ENCODE measurements at regions not wholly inside any gene's neighbourhood (a gene's known extent, or its start where the extent isn't known, plus 50 kb on each side); places are given as distances from the start of the nearest gene placed in this dataset.
A peak's percentile ranks its signal among the peaks of the same experiment; 100 is the strongest.

- no peak overlapping the region for H3K9ac ChIP-seq (ENCODE audit: low read length)
- no peak overlapping the region for H3K4me2 ChIP-seq (ENCODE audit: low read depth, low read length, poor library complexity, severe bottlenecking)
Measured at GRCh38 chr7:7114575-7115291, 67.6 kb upstream of the C1GALT1 start.

GRCh38 chr7:7117935-7118586 lies 64.3 kb upstream of the C1GALT1 start:
- H4K20me1 ChIP-seq (ENCODE audit: insufficient read depth, low read depth, low read length) = no peaks in the 10 kb centered on the region
- H3K9me3 ChIP-seq (ENCODE audit: low read length) = no peaks in the 10 kb centered on the region
- H3K79me2 ChIP-seq (ENCODE audit: low read length) = no peaks in the 10 kb centered on the region
- no peaks in the 10 kb centered on the region for H3K4me1 ChIP-seq (ENCODE audit: low read length)
- no peak overlapping the region for H3K4me2 ChIP-seq (ENCODE audit: low read depth, low read length, poor library complexity, severe bottlenecking)
- H3K9ac ChIP-seq (ENCODE audit: low read length) = no peak overlapping the region
- no peak overlapping the region for H3K4me3 ChIP-seq (ENCODE audit: low read length)
- no peaks in the 10 kb centered on the region for H3K27me3 ChIP-seq (ENCODE audit: low read length)
- DNase-seq = no peak
- no peak overlapping the region for H3K27ac ChIP-seq (ENCODE audit: low read length)
- H3K36me3 ChIP-seq (ENCODE audit: insufficient read depth, low read length) = no peaks in the 10 kb centered on the region
- H3K9me2 ChIP-seq (replicated peaks; ENCODE audit: insufficient read depth, low read length) = no peaks in the 10 kb centered on the region
- no peak overlapping the region for H2AFZ ChIP-seq (ENCODE audit: low read length)

More at GRCh38 chr7:7114575-7115291, 67.6 kb upstream of the C1GALT1 start:
- Histone ChIP-seq H3K27ac (ENCODE audit: low read length) (no peak overlapping the region), H3K36me3 (ENCODE audit: insufficient read depth, low read length) (no peaks in the 10 kb centered on the region), H3K9me3 (ENCODE audit: low read length) (no peaks in the 10 kb centered on the region), H3K79me2 (ENCODE audit: low read length) (no peaks in the 10 kb centered on the region), H2AFZ (ENCODE audit: low read length) (no peak overlapping the region), H3K4me1 (ENCODE audit: low read length) (no peaks in the 10 kb centered on the region), H3K9me2 (replicated peaks; ENCODE audit: insufficient read depth, low read length) (no peaks in the 10 kb centered on the region), H3K4me3 (ENCODE audit: low read length) (no peak overlapping the region), H4K20me1 (ENCODE audit: insufficient read depth, low read depth, low read length) (no peaks in the 10 kb centered on the region), H3K27me3 (ENCODE audit: low read length) (no peaks in the 10 kb centered on the region)
- no peak for DNase-seq

- Histone ChIP-seq H3K36me3 (ENCODE audit: insufficient read depth, low read length) (no peaks in the 10 kb centered on the region), H4K20me1 (ENCODE audit: insufficient read depth, low read depth, low read length) (no peaks in the 10 kb centered on the region), H3K4me2 (ENCODE audit: low read depth, low read length, poor library complexity, severe bottlenecking) (no peak overlapping the region), H3K79me2 (ENCODE audit: low read length) (no peaks in the 10 kb centered on the region), H3K27ac (ENCODE audit: low read length) (no peak overlapping the region), H2AFZ (ENCODE audit: low read length) (no peak overlapping the region), H3K4me1 (ENCODE audit: low read length) (no peaks in the 10 kb centered on the region), H3K27me3 (ENCODE audit: low read length) (no peaks in the 10 kb centered on the region), H3K9me2 (replicated peaks; ENCODE audit: insufficient read depth, low read length) (no peaks in the 10 kb centered on the region), H3K9me3 (ENCODE audit: low read length) (no peaks in the 10 kb centered on the region), H3K9ac (ENCODE audit: low read length) (no peak overlapping the region), H3K4me3 (ENCODE audit: low read length) (no peak overlapping the region)
- no peak for DNase-seq
Measured at GRCh38 chr7:7118822-7119221, 63.5 kb upstream of the C1GALT1 start.

- DNase-seq = peak; percentile 29
- Histone ChIP-seq H3K9ac (ENCODE audit: low read length) (no peak overlapping the region), H3K4me1 (ENCODE audit: low read length) (no peaks in the 10 kb centered on the region), H3K36me3 (ENCODE audit: insufficient read depth, low read length) (no peaks in the 10 kb centered on the region), H3K9me2 (replicated peaks; ENCODE audit: insufficient read depth, low read length) (no peaks in the 10 kb centered on the region), H2AFZ (ENCODE audit: low read length) (no peak overlapping the region), H3K27me3 (ENCODE audit: low read length) (no peaks in the 10 kb centered on the region), H4K20me1 (ENCODE audit: insufficient read depth, low read depth, low read length) (no peaks in the 10 kb centered on the region), H3K9me3 (ENCODE audit: low read length) (no peaks in the 10 kb centered on the region), H3K27ac (ENCODE audit: low read length) (no peak overlapping the region), H3K79me2 (ENCODE audit: low read length) (no peaks in the 10 kb centered on the region), H3K4me2 (ENCODE audit: low read depth, low read length, poor library complexity, severe bottlenecking) (no peak overlapping the region), H3K4me3 (ENCODE audit: low read length) (no peak overlapping the region)
Measured at GRCh38 chr7:7119729-7120128, 62.6 kb upstream of the C1GALT1 start.

- no peak overlapping the region for H2AFZ ChIP-seq (ENCODE audit: low read length)
Measured at GRCh38 chr7:7122033-7122478, 60.3 kb upstream of the C1GALT1 start.

GRCh38 chr7:7122701-7123281 lies 59.6 kb upstream of the C1GALT1 start:
- Histone ChIP-seq H3K27ac (ENCODE audit: low read length) (no peak overlapping the region), H4K20me1 (ENCODE audit: insufficient read depth, low read depth, low read length) (no peaks in the 10 kb centered on the region), H3K27me3 (ENCODE audit: low read length) (no peaks in the 10 kb centered on the region), H3K9ac (ENCODE audit: low read length) (no peak overlapping the region), H2AFZ (ENCODE audit: low read length) (no peak overlapping the region), H3K9me3 (ENCODE audit: low read length) (no peaks in the 10 kb centered on the region), H3K9me2 (replicated peaks; ENCODE audit: insufficient read depth, low read length) (no peaks in the 10 kb centered on the region), H3K4me3 (ENCODE audit: low read length) (no peak overlapping the region), H3K79me2 (ENCODE audit: low read length) (no peaks in the 10 kb centered on the region), H3K36me3 (ENCODE audit: insufficient read depth, low read length) (no peaks in the 10 kb centered on the region), H3K4me1 (ENCODE audit: low read length) (no peaks in the 10 kb centered on the region), H3K4me2 (ENCODE audit: low read depth, low read length, poor library complexity, severe bottlenecking) (no peak overlapping the region)
- DNase-seq = no peak

More at GRCh38 chr7:7122033-7122478, 60.3 kb upstream of the C1GALT1 start:
- Histone ChIP-seq H4K20me1 (ENCODE audit: insufficient read depth, low read depth, low read length) (no peaks in the 10 kb centered on the region), H3K4me3 (ENCODE audit: low read length) (no peak overlapping the region), H3K27me3 (ENCODE audit: low read length) (no peaks in the 10 kb centered on the region), H3K79me2 (ENCODE audit: low read length) (no peaks in the 10 kb centered on the region), H3K36me3 (ENCODE audit: insufficient read depth, low read length) (no peaks in the 10 kb centered on the region), H3K4me2 (ENCODE audit: low read depth, low read length, poor library complexity, severe bottlenecking) (no peak overlapping the region), H3K9me3 (ENCODE audit: low read length) (no peaks in the 10 kb centered on the region), H3K4me1 (ENCODE audit: low read length) (no peaks in the 10 kb centered on the region), H3K27ac (ENCODE audit: low read length) (no peak overlapping the region), H3K9ac (ENCODE audit: low read length) (no peak overlapping the region), H3K9me2 (replicated peaks; ENCODE audit: insufficient read depth, low read length) (no peaks in the 10 kb centered on the region)
- no peak for DNase-seq

- no peaks in the 10 kb centered on the region for H3K9me2 ChIP-seq (replicated peaks; ENCODE audit: insufficient read depth, low read length)
Measured at GRCh38 chr7:7125963-7126362, 56.4 kb upstream of the C1GALT1 start.

GRCh38 chr7:7127773-7128172 lies 54.6 kb upstream of the C1GALT1 start:
- Histone ChIP-seq H3K27me3 (ENCODE audit: low read length) (no peaks in the 10 kb centered on the region), H4K20me1 (ENCODE audit: insufficient read depth, low read depth, low read length) (no peaks in the 10 kb centered on the region), H3K9ac (ENCODE audit: low read length) (no peak overlapping the region), H2AFZ (ENCODE audit: low read length) (no peak overlapping the region), H3K27ac (ENCODE audit: low read length) (no peak overlapping the region), H3K79me2 (ENCODE audit: low read length) (no peaks in the 10 kb centered on the region), H3K9me2 (replicated peaks; ENCODE audit: insufficient read depth, low read length) (no peaks in the 10 kb centered on the region), H3K4me2 (ENCODE audit: low read depth, low read length, poor library complexity, severe bottlenecking) (no peak overlapping the region), H3K4me1 (ENCODE audit: low read length) (no peaks in the 10 kb centered on the region), H3K9me3 (ENCODE audit: low read length) (no peaks in the 10 kb centered on the region), H3K4me3 (ENCODE audit: low read length) (no peak overlapping the region), H3K36me3 (ENCODE audit: insufficient read depth, low read length) (no peaks in the 10 kb centered on the region)
- no peak for DNase-seq

More at GRCh38 chr7:7125963-7126362, 56.4 kb upstream of the C1GALT1 start:
- Histone ChIP-seq H3K9ac (ENCODE audit: low read length) (no peak overlapping the region), H3K9me3 (ENCODE audit: low read length) (no peaks in the 10 kb centered on the region), H4K20me1 (ENCODE audit: insufficient read depth, low read depth, low read length) (no peaks in the 10 kb centered on the region), H3K4me2 (ENCODE audit: low read depth, low read length, poor library complexity, severe bottlenecking) (no peak overlapping the region), H3K36me3 (ENCODE audit: insufficient read depth, low read length) (no peaks in the 10 kb centered on the region), H3K4me3 (ENCODE audit: low read length) (no peak overlapping the region), H3K79me2 (ENCODE audit: low read length) (no peaks in the 10 kb centered on the region), H3K4me1 (ENCODE audit: low read length) (no peaks in the 10 kb centered on the region), H3K27me3 (ENCODE audit: low read length) (no peaks in the 10 kb centered on the region), H3K27ac (ENCODE audit: low read length) (no peak overlapping the region), H2AFZ (ENCODE audit: low read length) (no peak overlapping the region)
- DNase-seq = no peak
